ENCODE measurements at regions not wholly inside any gene's neighbourhood (a gene's known extent, or its start where the extent isn't known, plus 50 kb on each side); places are given as distances from the start of the nearest gene placed in this dataset.
"Not testable (repeated sequence)": the region's sequence is repeated elsewhere in the genome, so short reads cannot be mapped to it uniquely, and the experiment has no call there.

GRCh38 chr1:208475449-208475848 lies 231.3 kb upstream of the PLXNA2 start:
- DNase-seq = no peak

GRCh38 chr1:208475951-208476845 lies 232.0 kb upstream of the PLXNA2 start:
- DNase-seq = no peak

GRCh38 chr1:208476846-208477170 lies 232.6 kb upstream of the PLXNA2 start:
- no peak for DNase-seq

- no peak for DNase-seq
Observed at GRCh38 chr1:208479435-208479834, 235.3 kb upstream of the PLXNA2 start.

- DNase-seq = no peak
Observed at GRCh38 chr1:208485512-208485911, 241.3 kb upstream of the PLXNA2 start.

GRCh38 chr1:208486677-208487076 lies 242.5 kb upstream of the PLXNA2 start:
- DNase-seq = no peak

GRCh38 chr1:208488432-208488831 lies 244.2 kb upstream of the PLXNA2 start:
- not testable (repeated sequence) for DNase-seq

GRCh38 chr1:208496467-208497371 lies 252.5 kb upstream of the PLXNA2 start:
- no peak for DNase-seq

- no peak for DNase-seq
Observed at GRCh38 chr1:208497866-208498541, 253.8 kb upstream of the PLXNA2 start.

GRCh38 chr1:208499026-208499425 lies 254.8 kb upstream of the PLXNA2 start:
- no peak for DNase-seq

GRCh38 chr1:208499601-208500000 lies 255.4 kb upstream of the PLXNA2 start:
- no peak for DNase-seq

GRCh38 chr1:208500375-208500774 lies 256.2 kb upstream of the PLXNA2 start:
- no peak for DNase-seq

- no peak for DNase-seq
Observed at GRCh38 chr1:208501542-208501941, 257.4 kb upstream of the PLXNA2 start.

- DNase-seq = no peak
Observed at GRCh38 chr1:208503787-208504186, 259.6 kb upstream of the PLXNA2 start.

- no peak for DNase-seq
Observed at GRCh38 chr1:208506812-208507211, 262.6 kb upstream of the PLXNA2 start.

GRCh38 chr1:208509072-208509471 lies 264.9 kb upstream of the PLXNA2 start:
- DNase-seq = no peak

- no peak for DNase-seq
Observed at GRCh38 chr1:208510192-208510952, 266.2 kb upstream of the PLXNA2 start.

- no peak for DNase-seq
Observed at GRCh38 chr1:208511242-208511860, 267.2 kb upstream of the PLXNA2 start.

GRCh38 chr1:208513799-208514198 lies 269.6 kb upstream of the PLXNA2 start:
- DNase-seq = no peak

- DNase-seq = no peak
Observed at GRCh38 chr1:208515129-208515528, 270.9 kb upstream of the PLXNA2 start.

- DNase-seq = no peak
Observed at GRCh38 chr1:208516780-208517179, 272.6 kb upstream of the PLXNA2 start.
